ENCODE measurements at regions not wholly inside any gene's neighbourhood (a gene's known extent, or its start where the extent isn't known, plus 50 kb on each side); places are given as distances from the start of the nearest gene placed in this dataset.

GRCh38 chr18:28692337-28692736 lies 515.4 kb upstream of the CDH2 start:
- TF ChIP-seq CTCF (conservative IDR thresholded peaks at IDR 0.05; ENCODE audit: low read length) (no peak), EZH2phosphoT487 (IDR thresholded peaks at IDR 0.05; ENCODE audit: borderline replicate concordance) (no peak)
